HG03060 (cell line): ENCODE measurements at regions not wholly inside any gene's neighbourhood (a gene's known extent, or its start where the extent isn't known, plus 50 kb on each side); places are given as distances from the start of the nearest gene placed in this dataset.
"Not testable (repeated sequence)": the region's sequence is repeated elsewhere in the genome, so short reads cannot be mapped to it uniquely, and the experiment has no call there.

ENCODE experiments used
- ATAC-seq: cut with Tn5 transposase; IDR thresholded peaks from one replicate; pipeline ENCODE4 v1.9.1; 2021; ENCODE audit warnings: low read depth, moderate number of reproducible peaks; ENCODE audit not compliant: unreplicated experiment

DNA sequence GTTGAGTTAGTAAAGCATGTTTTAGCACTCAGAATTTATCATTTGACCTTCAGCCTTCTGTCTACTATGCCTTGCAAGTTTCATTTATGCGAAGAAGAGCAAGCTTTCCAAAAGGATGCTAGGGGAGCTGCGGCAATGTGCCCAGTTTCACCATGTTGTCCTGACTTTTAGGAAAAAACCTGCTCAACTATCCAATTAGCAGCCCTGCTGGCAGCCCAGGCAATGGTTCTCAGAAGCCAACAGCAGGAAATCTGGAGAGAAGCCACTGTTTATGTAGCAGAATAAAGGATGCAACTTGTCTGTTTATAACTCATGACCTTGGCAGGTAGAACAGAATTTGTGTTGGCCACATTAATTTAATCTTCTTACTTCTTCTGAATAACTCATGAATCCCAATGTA is 230.8 kb downstream of the ABCC12 start:
- no peak for ATAC-seq

- ATAC-seq = no peak
These were observed 234.3 kb downstream of the ABCC12 start for GRCh38 chr16:47921535-47921934.

GRCh38 chr16:47920709-47921108 is 235.1 kb downstream of the ABCC12 start:
- ATAC-seq = no peak

DNA sequence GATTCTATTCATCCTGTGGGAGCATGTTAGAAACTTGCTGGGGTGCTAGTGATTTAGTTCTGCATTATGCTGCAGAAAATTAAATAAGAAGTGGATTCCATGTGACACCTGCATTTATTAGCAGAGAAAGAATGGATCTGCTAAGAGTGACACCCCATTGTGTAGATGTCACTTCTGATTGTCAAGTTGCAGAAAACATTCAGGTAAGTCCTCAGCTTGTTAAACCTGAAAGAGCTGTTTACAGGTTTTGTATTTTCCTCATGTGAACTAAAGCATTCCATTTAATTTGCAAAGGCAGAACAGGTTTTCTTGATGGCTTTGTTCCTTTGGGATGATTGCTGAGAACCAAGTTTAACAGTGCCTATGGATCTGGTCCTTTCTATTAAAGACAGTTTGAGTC is 238.7 kb downstream of the ABCC12 start:
- ATAC-seq = no peak

GRCh38 chr16:47916266-47916665 is 239.5 kb downstream of the ABCC12 start:
- ATAC-seq = no peak

DNA sequence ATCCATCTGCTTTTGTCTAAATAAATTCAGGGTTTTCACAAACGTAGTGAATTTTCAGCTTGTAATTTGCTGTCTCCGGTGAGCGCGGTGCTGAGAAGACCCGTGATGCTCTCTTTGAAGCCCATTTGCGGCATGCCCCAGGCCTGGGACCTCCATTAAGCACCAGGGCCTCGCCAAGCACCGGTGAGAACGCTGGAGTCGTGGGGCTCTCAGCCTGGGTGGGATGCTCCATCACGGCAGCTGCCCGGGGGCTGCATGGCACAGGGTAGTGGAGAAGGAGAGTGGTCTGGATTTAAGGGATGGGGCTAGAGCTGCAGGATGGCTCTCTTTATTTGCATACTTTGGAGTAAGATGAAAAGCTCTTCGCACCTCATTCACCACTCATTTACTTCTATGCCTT is 248.7 kb downstream of the ABCC12 start:
- ATAC-seq = no peak

DNA sequence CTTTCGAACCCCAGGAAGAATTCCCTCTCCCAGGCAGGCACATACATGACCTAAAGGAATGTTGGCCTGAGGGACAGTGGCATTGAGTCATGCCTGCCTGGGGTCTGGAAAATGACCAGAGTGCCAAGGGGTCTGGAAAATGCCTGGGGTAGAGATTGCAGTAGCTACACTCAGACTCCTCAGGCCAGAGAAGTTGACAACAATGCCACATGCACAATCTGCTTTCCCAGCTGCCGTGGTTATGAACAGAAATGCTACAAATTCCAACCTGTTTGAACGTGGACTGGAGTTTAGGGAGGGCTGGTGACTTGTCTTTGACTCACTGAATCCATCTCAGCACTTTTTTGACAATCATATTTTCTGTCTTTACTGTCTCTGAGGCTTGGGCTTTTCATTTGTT is 250.0 kb downstream of the ABCC12 start:
- no peak for ATAC-seq

GRCh38 chr16:47904691-47905090 is 251.1 kb downstream of the ABCC12 start:
- no peak for ATAC-seq

DNA sequence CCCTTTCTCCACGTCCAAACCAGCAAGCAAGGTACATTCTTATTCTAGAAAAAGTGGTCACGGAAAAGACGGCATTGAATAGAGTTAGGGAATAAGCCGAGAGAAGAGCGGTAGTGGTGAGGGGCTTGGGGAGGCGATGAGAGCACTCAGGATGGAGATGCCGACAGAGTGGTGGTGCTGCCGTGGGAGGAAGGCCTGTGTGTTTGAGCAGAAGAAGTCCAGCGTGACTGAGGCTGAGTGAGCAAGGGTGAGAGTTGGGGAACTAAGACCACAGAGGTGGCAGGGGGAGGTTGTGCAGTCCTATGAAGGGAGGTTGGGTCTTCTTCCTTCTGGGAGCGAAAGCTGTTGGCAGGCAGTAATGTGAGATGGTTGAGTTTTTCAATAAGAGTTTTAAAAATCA is 252.3 kb downstream of the ABCC12 start:
- ATAC-seq = no peak

DNA sequence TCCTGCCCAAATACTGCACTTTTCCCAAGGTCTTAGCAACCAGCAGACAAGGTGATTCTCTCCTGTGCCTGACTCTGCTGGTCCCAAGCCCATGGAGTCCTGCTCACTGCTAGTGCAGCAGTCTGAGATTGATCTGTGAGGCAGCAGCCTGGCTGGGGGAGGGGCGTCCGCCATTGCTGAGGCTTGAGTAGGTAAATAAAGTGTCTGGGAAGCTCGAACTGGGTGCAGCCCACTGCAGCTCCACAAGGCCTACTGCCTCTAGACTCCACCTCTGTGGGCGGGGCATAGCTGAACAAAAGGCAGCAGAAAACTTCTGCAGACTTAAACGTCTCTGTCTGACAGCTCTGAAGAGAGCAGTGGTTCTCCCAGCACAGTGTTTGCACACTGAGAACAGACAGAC is 258.7 kb downstream of the ABCC12 start:
- not testable (repeated sequence) for ATAC-seq

DNA sequence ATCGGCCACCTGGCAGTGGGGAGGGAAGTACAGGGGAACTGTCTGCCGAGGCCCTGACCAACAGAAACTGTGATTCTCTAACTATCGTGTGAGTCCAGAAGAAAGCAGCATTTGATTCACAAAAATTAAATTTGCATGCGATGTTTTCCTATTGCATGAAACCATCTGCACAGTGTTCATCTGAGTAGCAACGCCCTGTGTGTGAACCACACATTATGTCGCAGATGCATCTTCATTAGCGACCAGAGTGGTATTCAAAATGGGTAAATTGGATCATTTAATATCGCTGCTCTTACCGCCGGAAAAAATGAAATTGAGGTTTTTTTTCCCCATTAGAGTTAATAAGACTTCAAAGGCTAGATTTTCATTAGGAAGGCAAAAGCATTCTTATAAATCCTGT is 260.6 kb downstream of the ABCC12 start:
- no peak for ATAC-seq

GRCh38 chr16:47892999-47893398 is 262.8 kb downstream of the ABCC12 start:
- no peak for ATAC-seq

- no peak for ATAC-seq
These were observed 267.1 kb downstream of the ABCC12 start for GRCh38 chr16:47888734-47889133.

GRCh38 chr16:47888142-47888541 is 267.7 kb downstream of the ABCC12 start:
- ATAC-seq = no peak

DNA sequence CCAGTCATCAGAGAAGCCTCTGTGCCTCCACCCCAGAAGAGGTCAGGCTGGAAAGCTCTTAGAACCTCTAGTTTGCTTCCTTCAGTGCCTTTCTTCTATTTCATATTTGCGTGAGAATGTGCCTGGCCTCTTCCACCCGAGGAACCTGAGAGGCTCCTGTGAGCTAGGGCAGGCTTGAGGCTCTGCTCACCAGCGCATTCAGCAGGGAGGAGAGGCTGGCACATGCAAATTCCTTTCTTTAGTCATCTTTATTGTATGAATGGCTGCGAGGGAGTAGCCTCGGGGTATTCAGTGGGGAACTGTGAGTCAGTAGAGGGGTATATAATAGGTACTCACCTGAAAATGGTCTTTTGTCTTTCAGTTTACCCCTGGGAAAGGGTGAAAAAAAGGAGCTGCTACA is 268.3 kb downstream of the ABCC12 start:
- ATAC-seq = no peak

- no peak for ATAC-seq
These were observed 269.0 kb downstream of the ABCC12 start for GRCh38 chr16:47886631-47887415.

GRCh38 chr16:47886139-47886538 is 269.7 kb downstream of the ABCC12 start:
- no peak for ATAC-seq

GRCh38 chr16:47885489-47885888 is 270.3 kb downstream of the ABCC12 start:
- ATAC-seq = no peak

GRCh38 chr16:47884116-47884725 is 271.6 kb downstream of the ABCC12 start:
- ATAC-seq = no peak

DNA sequence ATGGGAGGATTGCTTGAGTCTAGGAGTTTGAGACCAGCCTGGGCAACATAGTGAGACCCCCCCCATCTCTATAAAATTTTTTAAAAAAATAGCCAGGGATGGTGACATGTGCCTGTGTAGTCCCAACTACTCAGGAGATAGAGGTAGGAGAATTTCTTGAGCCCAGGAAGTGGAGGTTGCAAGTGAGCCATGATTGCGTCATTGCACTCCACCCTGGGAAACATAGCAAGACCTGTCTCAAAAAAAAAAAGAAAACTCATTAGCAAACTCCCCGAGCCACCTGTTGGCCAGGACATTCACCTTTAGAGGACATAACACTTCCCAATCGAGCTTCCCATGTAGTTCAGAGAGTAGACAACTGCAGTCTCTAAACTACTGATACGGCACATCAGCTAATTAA is 274.2 kb downstream of the ABCC12 start:
- ATAC-seq = no peak

- ATAC-seq = no peak
These were observed 275.1 kb downstream of the ABCC12 start for GRCh38 chr16:47880653-47881052.

DNA sequence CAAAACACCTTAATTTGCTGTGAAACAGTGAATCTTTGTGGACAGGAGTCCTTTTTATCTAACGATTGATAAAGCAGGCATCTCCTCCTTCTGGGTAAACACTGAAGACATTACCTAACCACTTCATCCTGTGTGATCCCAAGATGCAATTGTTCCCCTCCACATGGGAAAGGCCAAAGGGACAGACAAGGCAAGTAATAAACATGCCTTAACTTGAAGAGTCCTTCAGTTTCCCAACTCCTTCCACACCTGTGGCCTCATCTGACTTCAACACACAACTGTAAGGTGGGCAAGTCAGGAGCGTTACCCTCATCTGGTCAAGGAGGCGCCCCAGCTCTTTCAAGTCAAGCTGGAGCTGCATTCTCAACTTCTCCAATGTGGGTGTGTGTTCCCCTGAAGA is 278.6 kb downstream of the ABCC12 start:
- no peak for ATAC-seq
